ENCODE measurements at regions not wholly inside any gene's neighbourhood (a gene's known extent, or its start where the extent isn't known, plus 50 kb on each side); places are given as distances from the start of the nearest gene placed in this dataset.

DNA sequence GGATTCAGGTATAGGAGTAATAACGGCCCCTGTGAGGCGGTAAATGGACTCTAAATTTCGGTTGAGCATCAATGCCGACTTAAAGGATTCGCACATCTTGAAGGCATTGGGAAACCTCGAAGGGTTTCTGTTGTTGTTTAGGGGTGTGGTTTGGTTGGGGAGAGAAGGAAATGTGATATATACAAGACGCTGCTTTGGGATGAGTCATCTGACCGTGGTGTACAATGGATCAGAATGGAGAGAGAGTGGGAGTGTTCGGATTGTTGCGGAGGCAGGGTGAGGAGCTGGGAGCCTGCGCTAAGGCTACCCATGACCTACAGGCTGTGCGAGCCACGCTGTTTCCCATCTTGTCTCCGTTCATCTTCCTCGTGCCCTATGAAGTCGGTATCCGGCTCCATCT, 60.4 kb upstream of the ERCC6L2 start:
- TF ChIP-seq, protein P1, sequence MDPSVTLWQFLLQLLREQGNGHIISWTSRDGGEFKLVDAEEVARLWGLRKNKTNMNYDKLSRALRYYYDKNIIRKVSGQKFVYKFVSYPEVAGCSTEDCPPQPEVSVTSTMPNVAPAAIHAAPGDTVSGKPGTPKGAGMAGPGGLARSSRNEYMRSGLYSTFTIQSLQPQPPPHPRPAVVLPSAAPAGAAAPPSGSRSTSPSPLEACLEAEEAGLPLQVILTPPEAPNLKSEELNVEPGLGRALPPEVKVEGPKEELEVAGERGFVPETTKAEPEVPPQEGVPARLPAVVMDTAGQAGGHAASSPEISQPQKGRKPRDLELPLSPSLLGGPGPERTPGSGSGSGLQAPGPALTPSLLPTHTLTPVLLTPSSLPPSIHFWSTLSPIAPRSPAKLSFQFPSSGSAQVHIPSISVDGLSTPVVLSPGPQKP (IDR thresholded peaks at IDR 0.05; ENCODE audit: borderline replicate concordance, low read depth, low read length): no peak
- TF ChIP-seq CEBPB (IDR thresholded peaks at IDR 0.05; ENCODE audit: low read depth, low read length) (peak; percentile 36; the same call in 1 of the 2 replicates), MAZ (IDR thresholded peaks at IDR 0.05; ENCODE audit: borderline replicate concordance, low read depth, low read length) (no peak), BHLHE40 (IDR thresholded peaks at IDR 0.05; ENCODE audit: low read depth, low read length) (no peak), NFE2L2 (IDR thresholded peaks at IDR 0.05; ENCODE audit: low read depth, low read length) (no peak), RCOR1 (IDR thresholded peaks at IDR 0.05; ENCODE audit: insufficient replicate concordance, low read length) (no peak), CTCF (conservative IDR thresholded peaks at IDR 0.05; ENCODE audit: low read depth, low read length) (no peak), SMC3 (IDR thresholded peaks at IDR 0.05; ENCODE audit: low read depth, low read length) (no peak), FOS (IDR thresholded peaks at IDR 0.05; ENCODE audit: low read depth, low read length) (peak; percentile 42; the same call in 1 of the 2 replicates), POLR2A (IDR thresholded peaks at IDR 0.05; ENCODE audit: low read depth, low read length) (no peak), RAD21 (IDR thresholded peaks at IDR 0.05; ENCODE audit: low read length) (no peak), MAFK (IDR thresholded peaks at IDR 0.05; ENCODE audit: low read depth, low read length) (no peak)
- TF ChIP-seq, protein P2, sequence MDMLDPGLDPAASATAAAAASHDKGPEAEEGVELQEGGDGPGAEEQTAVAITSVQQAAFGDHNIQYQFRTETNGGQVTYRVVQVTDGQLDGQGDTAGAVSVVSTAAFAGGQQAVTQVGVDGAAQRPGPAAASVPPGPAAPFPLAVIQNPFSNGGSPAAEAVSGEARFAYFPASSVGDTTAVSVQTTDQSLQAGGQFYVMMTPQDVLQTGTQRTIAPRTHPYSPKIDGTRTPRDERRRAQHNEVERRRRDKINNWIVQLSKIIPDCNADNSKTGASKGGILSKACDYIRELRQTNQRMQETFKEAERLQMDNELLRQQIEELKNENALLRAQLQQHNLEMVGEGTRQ (IDR thresholded peaks at IDR 0.05; ENCODE audit: low read depth, low read length): no peak
- Histone ChIP-seq H3K9me1 (ENCODE audit: insufficient read depth, low read length) (no peaks in the 10 kb centered on the region; the same call in 1 of the 2 replicates), H2BK5ac (ENCODE audit: low read depth, low read length, poor library complexity, severe bottlenecking) (no peak overlapping the region), H4K91ac (ENCODE audit: insufficient read depth, low read depth, low read length) (no peak overlapping the region; the same call in 1 of the 2 replicates), H3K27me3 (ENCODE audit: control insufficient read depth, insufficient read depth, low read length) (peaks cover 5% of the 10 kb centered on the region; the same call in 1 of the 2 replicates), H2BK120ac (ENCODE audit: low read depth, low read length) (no peak overlapping the region), H3K9ac (ENCODE audit: low read depth, low read length) (no peak overlapping the region), H3K36me3 (ENCODE audit: control insufficient read depth, insufficient read depth, low read length) (no peaks in the 10 kb centered on the region), H2BK15ac (ENCODE audit: low read depth, low read length) (no peak overlapping the region; the same call in 2 of the 3 replicates), H3K14ac (replicated peaks; ENCODE audit: low read depth, low read length) (no peak overlapping the region), H3K27ac (ENCODE audit: insufficient read depth, low read length) (no peak overlapping the region), H4K8ac (ENCODE audit: low read depth in 2 of 2, low read length in 2 of 2) (no peak overlapping the region), H3K4me1 (ENCODE audit: control insufficient read depth, insufficient read depth, low read length) (peaks cover 10% of the 10 kb centered on the region), H2BK20ac (ENCODE audit: low read depth, low read length) (no peak overlapping the region; the same call in 1 of the 2 replicates), H3K4me3 (ENCODE audit: insufficient read depth, low read depth, low read length) (no peak overlapping the region), H3K18ac (ENCODE audit: low read depth, low read length) (no peak overlapping the region), H3K4ac (ENCODE audit: low read depth, low read length) (peak overlapping the region; percentile 41; the same call in 1 of the 2 replicates), H3K9me3 (ENCODE audit: control insufficient read depth, insufficient read depth, low read length) (0 out of 2 replicates have a peak, but pooled peaks cover 2% of the 10 kb centered on the region), H3K79me1 (ENCODE audit: low read depth in 1 of 2, low read length in 2 of 2) (no peaks in the 10 kb centered on the region), H3K23ac (ENCODE audit: low read depth, low read length) (no peak overlapping the region), H3K56ac (ENCODE audit: extremely low read depth, insufficient read depth, low read length) (no peak overlapping the region), H2AK9ac (replicated peaks; ENCODE audit: low read depth, low read length, poor library complexity) (no peak overlapping the region), H4K20me1 (ENCODE audit: insufficient read depth, low read length) (no peaks in the 10 kb centered on the region), H4K5ac (ENCODE audit: low read depth, low read length) (no peak overlapping the region), H2AFZ (replicated peaks; ENCODE audit: low read length, poor library complexity) (no peak overlapping the region), H2AK5ac (ENCODE audit: low read depth, low read length) (peak overlapping the region; percentile 2; the same call in 1 of the 2 replicates), H3K4me2 (ENCODE audit: low read depth, low read length) (no peak overlapping the region)
- DNase-seq: peak; percentile 78
- intact Hi-C loops (cut with micrococcal nuclease): no loop called here
- ChIA-PET POLR2A (ENCODE audit: unreplicated experiment) (no interaction called here), CTCF (interaction anchor here (0.6 kb wide), 1 partner anchor 59 kb away, joined by 3 read pairs; no protein-coding TSS in a partner anchor)
- WGBS, 2 experiments (ENCODE audit: extremely low coverage in 2 of 2, insufficient read length in 1 of 2): 74% methylated on average over 9 of the region's 17 CpGs; no CpG with 5 or more reads in 1 of the 2 experiments
- dilution Hi-C loops (cut with HindIII; ENCODE audit: low sequenced_read_pairs, unreplicated experiment): no loop called here
- in situ Hi-C loops (cut with MboI; ENCODE audit: low sequenced_read_pairs): no loop called here
- BruUV-seq (replicated peaks): no TSS peak
- ATAC-seq (ENCODE audit: low read depth): peak; percentile 62
